Upper lobe of right lung (tissue), 1 donor: ENCODE measurements at regions not wholly inside any gene's neighbourhood (a gene's known extent, or its start where the extent isn't known, plus 50 kb on each side); places are given as distances from the start of the nearest gene placed in this dataset.
"Not testable (repeated sequence)": the region's sequence is repeated elsewhere in the genome, so short reads cannot be mapped to it uniquely, and the experiment has no call there.

ENCODE experiments used
- ATAC-seq: fragments of 200-7000 bp; cut with Tn5 transposase; one replicate; pipeline ENCODE4 v1.9.1; 2020; ENCODE audit warnings: mild to moderate bottlenecking, moderate library complexity
- DNase-seq: peaks from one replicate; pipeline ENCODE4 v3.0.0-alpha.2; 2020
- H3K27ac ChIP-seq: fragments of 200-600 bp; one replicate; pipeline ENCODE4 v1.8.0; 2022
- H3K27me3 ChIP-seq: fragments of 200-600 bp; one replicate; pipeline ENCODE4 v1.8.0; 2022; ENCODE audit warnings: mild to moderate bottlenecking
- H3K36me3 ChIP-seq: fragments of 200-600 bp; one replicate; pipeline ENCODE4 v1.8.0; 2022
- H3K4me1 ChIP-seq: fragments of 200-600 bp; one replicate; pipeline ENCODE4 v1.8.0; 2022
- H3K4me3 ChIP-seq: fragments of 200-600 bp; one replicate; pipeline ENCODE4 v1.8.0; 2022; ENCODE audit warnings: mild to moderate bottlenecking
- H3K9me3 ChIP-seq: fragments of 200-600 bp; one replicate; pipeline ENCODE4 v1.8.0; 2022
- intact Hi-C: fragments of 100-400 bp; cut with DNase I; formaldehyde crosslinking; loops from one replicate; pipeline ENCODE4 v1.11.0; 2022
- TF ChIP-seq, protein P1 (sequence below): fragments of 200-600 bp; IDR thresholded peaks from one replicate; pipeline ENCODE4 v1.8.0; 2022; ENCODE audit warnings: antibody characterized with exemption
- donor health status: DM: no; HTN: yes; CAD: no; lungs with severe emphysema.

DNA sequence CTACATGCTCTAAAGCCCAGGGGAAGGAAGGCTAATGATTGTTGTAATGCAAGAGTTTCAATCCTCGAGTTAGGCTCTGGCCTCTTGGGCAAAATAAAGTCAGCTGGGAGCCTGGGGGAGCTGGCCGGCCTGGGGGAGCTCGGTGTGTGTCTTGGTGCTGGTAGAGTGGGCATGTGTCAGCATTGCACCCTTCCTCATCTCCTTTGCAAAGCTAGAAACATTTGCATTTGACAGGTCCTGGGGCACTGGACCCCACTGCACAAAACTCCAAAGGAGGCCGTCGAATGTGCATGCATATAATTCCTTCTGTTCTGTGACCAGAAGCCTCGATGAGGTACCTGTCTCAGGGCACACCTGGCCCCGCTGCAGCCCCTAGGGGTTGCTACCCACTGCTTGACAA is 74.6 kb upstream of the SLC22A23 start:
- H3K36me3 ChIP-seq, result no peaks in the 10 kb centered on the region
- H3K27ac ChIP-seq, result no peak overlapping the region
- no peak overlapping the region for H3K4me3 ChIP-seq
- TF ChIP-seq, protein P1, sequence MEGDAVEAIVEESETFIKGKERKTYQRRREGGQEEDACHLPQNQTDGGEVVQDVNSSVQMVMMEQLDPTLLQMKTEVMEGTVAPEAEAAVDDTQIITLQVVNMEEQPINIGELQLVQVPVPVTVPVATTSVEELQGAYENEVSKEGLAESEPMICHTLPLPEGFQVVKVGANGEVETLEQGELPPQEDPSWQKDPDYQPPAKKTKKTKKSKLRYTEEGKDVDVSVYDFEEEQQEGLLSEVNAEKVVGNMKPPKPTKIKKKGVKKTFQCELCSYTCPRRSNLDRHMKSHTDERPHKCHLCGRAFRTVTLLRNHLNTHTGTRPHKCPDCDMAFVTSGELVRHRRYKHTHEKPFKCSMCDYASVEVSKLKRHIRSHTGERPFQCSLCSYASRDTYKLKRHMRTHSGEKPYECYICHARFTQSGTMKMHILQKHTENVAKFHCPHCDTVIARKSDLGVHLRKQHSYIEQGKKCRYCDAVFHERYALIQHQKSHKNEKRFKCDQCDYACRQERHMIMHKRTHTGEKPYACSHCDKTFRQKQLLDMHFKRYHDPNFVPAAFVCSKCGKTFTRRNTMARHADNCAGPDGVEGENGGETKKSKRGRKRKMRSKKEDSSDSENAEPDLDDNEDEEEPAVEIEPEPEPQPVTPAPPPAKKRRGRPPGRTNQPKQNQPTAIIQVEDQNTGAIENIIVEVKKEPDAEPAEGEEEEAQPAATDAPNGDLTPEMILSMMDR, result no peak
- H3K27me3 ChIP-seq, result no peaks in the 10 kb centered on the region
- no peak for DNase-seq
- no peaks in the 10 kb centered on the region for H3K4me1 ChIP-seq
- intact Hi-C loops, result no loop called here
- ATAC-seq, result no peak
- no peaks in the 10 kb centered on the region for H3K9me3 ChIP-seq

DNA sequence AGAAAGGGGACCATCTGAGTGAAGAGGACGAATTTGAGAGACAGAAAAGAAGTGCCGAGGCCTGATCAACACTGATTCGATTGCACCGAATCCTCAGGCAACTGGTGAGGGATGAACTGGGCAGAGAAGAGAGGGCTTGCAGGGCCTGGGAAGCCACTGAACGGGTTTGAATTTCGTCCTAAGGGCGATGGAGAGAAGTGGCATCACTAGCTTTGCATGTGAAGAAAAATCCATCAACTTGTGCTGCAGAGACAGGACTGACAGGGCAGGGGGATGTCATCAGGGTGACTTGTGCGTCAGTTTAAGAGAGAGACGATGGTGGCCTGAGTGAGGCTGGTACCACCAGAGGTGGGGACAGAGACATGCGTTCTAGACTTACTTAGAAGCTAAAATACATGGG is 73.7 kb upstream of the SLC22A23 start:
- H3K4me1 ChIP-seq, result no peaks in the 10 kb centered on the region
- no peak overlapping the region for H3K27ac ChIP-seq
- TF ChIP-seq, protein P1, result no peak
- ATAC-seq (no peak), DNase-seq (no peak)
- H3K27me3 ChIP-seq, result no peaks in the 10 kb centered on the region
- no peaks in the 10 kb centered on the region for H3K36me3 ChIP-seq
- no peaks in the 10 kb centered on the region for H3K9me3 ChIP-seq
- intact Hi-C loops, result no loop called here
- no peak overlapping the region for H3K4me3 ChIP-seq

DNA sequence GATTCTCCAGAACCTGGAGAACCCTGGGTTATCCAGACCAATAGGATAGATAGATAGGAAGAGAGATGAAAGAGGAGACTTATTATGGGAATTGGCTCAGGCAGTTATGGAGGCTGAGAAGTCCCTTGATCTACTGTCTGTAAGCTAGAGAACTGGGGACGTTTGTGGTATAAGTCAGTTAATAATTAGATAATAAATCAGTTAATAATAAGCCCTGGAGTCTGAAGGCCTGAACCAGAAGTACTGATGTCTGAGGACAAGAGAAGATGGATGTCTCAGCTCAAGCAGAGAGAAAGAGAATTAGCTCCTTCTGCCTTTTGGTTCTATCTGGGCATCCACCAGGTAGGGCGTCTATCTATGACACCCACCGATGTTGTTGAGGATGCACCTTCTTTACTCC is 72.9 kb upstream of the SLC22A23 start:
- Histone ChIP-seq H3K9me3 (no peaks in the 10 kb centered on the region), H3K4me1 (no peaks in the 10 kb centered on the region), H3K27ac (no peak overlapping the region), H3K36me3 (no peaks in the 10 kb centered on the region), H3K4me3 (no peak overlapping the region), H3K27me3 (no peaks in the 10 kb centered on the region)
- intact Hi-C loops, result no loop called here
- no peak for ATAC-seq
- TF ChIP-seq, protein P1, result no peak
- DNase-seq, result no peak

DNA sequence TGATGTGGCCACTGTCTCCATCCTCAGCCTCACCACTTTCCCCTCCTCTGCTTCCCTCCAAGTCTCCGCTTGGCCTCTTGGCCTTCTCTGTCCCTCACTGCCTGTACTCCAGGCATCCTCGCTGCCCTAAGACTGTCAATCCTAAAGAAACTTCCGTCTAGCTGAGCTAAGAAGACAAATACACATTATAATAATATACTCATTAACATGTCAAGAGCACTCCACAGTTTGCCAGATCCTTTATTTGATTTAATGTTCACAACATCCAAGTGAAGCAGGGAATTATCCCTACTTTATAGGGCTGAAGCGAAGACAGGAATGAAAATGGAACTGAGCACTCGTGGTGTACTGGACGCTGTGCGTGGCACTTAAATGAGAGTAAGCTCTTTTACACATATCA is 72.4 kb upstream of the SLC22A23 start:
- TF ChIP-seq, protein P1, result no peak
- ATAC-seq (no peak), DNase-seq (no peak)
- Histone ChIP-seq H3K27ac (no peak overlapping the region), H3K4me1 (no peaks in the 10 kb centered on the region), H3K9me3 (no peaks in the 10 kb centered on the region), H3K27me3 (no peaks in the 10 kb centered on the region), H3K36me3 (no peaks in the 10 kb centered on the region), H3K4me3 (no peak overlapping the region)
- intact Hi-C loops, result no loop called here

DNA sequence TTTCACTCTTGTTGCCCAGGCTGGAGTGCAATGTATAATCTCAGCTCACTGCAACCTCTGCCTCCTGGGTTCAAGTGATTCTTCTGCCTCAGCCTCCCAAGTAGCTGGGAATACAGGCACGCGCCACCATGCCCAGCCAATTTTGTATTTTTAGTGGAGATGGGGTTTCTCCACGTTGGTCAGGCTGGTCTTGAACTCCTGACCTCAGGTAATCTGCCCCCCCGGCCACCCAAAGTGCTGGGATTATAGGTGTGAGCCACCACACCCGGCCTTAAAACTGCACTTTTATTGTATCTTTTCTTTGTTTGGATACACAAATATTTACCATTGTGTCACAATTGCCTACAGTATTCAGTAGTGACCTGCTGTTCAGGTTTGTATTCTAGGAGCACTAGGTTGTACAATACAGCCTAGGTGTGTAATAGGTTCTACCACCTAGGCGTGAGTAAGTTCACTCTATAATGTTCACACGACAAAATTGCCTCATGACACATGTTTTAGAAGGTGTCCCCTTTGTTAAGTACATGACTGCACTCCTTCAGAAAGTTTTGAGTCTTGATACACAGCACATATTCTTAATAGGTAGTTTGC is 71.3 kb upstream of the SLC22A23 start:
- H3K4me3 ChIP-seq, intact Hi-C loops, ATAC-seq, H3K36me3 ChIP-seq, H3K9me3 ChIP-seq, H3K4me1 ChIP-seq, H3K27me3 ChIP-seq, H3K27ac ChIP-seq, DNase-seq: not testable (repeated sequence)

DNA sequence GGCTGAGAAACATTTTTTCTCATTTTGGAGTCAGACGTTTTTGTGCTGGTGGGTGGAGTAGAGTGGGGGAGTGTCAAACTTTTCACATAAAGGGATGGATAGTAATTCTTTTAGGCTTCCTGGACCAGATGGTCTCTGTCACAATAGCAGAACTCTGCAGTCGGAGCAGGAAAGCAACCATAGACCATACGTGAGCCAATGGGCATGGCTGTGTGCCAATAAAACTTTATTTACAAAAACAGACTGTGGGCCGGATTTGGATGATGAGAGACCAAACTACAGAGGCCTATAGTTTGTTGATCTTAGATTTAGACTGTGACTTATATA is 70.8 kb upstream of the SLC22A23 start:
- Histone ChIP-seq H3K4me1 (no peaks in the 10 kb centered on the region), H3K27me3 (no peaks in the 10 kb centered on the region), H3K36me3 (no peaks in the 10 kb centered on the region), H3K4me3 (no peak overlapping the region), H3K27ac (no peak overlapping the region), H3K9me3 (no peaks in the 10 kb centered on the region)
- TF ChIP-seq, protein P1, result no peak
- DNase-seq (no peak), ATAC-seq (no peak)
- intact Hi-C loops, result no loop called here
